ENCODE measurements at regions not wholly inside any gene's neighbourhood (a gene's known extent, or its start where the extent isn't known, plus 50 kb on each side); places are given as distances from the start of the nearest gene placed in this dataset.

DNA sequence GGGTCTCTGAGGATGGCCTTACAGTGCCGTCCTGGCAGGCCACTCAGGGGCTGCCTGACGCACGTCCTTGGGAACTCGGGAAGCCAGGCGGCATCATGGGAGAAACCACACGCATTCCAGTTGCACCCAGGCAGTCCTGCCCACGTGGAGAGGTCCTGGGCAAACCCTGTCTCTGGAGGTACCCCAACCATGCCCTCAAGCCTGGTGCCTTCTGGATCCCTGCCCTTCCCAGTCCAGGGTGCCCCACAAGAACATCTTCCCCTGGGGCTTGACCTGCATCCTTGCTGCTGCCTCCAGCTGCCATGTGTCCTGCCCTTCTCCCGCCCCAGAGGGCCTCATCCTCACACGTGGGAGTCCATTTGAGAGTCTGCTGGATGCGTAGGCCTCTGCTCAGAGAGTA is 200.3 kb upstream of the PPP2R2D start:
- TF ChIP-seq, protein P1, sequence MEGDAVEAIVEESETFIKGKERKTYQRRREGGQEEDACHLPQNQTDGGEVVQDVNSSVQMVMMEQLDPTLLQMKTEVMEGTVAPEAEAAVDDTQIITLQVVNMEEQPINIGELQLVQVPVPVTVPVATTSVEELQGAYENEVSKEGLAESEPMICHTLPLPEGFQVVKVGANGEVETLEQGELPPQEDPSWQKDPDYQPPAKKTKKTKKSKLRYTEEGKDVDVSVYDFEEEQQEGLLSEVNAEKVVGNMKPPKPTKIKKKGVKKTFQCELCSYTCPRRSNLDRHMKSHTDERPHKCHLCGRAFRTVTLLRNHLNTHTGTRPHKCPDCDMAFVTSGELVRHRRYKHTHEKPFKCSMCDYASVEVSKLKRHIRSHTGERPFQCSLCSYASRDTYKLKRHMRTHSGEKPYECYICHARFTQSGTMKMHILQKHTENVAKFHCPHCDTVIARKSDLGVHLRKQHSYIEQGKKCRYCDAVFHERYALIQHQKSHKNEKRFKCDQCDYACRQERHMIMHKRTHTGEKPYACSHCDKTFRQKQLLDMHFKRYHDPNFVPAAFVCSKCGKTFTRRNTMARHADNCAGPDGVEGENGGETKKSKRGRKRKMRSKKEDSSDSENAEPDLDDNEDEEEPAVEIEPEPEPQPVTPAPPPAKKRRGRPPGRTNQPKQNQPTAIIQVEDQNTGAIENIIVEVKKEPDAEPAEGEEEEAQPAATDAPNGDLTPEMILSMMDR (IDR thresholded peaks at IDR 0.05), result no peak

DNA sequence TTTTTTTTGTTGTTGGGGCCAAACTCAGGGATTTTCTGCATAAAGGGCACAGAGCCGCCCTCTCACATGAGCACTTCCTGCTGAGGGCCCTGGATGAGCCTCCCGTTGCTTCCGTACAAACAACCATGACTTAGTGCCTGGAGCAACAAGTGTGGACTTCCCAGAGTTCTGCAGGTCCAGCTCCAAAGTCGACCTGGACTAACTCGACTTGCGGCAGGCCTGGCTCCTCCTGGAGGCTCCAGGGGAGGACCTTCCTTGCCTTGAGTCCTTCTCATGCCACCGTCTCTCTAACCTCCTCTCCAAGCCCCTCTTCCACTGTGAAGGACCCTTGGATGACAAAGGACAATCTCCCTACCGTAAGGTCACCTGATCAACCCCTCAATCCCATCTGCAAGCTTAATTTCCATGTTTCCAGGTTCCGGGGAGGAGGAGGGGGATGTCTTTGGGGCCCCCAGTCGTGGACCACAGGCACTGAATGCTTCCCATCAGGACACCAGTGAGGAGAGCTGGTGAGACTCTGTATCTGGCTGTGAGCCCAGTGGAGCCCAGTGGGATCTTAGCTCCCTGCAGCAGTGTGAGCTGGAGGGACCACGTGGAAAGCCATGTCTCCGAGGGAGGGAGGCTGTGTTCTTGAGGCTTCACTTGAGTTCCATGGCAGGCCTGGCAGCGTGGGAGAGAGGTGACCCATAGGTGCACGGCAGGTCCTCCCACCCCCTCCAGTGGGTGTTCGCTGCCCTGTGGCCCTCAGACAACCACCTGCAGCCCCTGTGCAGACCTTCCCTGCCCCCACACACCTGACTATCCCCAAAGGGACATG is 199.5 kb upstream of the PPP2R2D start:
- TF ChIP-seq, protein P1 (IDR thresholded peaks at IDR 0.05), result no peak

DNA sequence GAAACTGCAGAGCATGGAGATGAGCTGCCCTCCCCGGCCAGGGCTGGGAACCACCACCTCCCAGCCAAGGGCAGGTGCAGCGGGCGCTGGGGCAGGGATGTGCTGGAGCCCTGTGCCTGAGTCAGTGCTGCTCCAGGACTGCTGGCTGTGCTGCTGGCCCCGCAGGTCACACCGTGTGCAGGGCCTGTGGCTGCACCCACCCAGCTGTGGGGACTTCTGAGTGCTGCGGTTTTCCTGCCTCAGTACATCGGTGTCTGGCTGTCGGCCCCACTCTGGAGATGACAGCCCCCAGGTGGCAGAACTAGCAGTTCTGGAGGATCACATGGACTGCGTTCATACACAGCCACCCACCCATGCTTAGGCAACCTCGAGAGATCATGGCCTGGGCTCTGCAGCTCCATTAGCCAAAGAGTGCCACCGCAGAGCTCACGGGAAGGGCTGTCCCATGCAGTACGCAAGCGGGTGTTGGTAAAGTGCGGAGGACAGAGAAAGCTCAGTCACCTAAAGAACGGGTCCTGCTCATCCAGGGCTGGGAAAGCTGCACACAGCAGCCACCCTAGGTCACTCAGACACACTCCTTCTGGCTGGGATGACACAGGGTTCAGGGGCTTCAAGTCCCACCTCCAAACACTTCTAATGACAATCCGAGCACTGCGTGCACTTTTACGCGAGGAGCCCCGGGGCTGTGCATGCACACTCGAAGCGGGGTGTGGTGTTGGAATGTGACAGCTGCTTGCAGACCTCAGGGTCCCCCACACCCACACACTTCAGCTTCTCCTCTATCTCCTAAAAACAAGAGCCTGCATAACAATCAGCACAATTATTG is 198.1 kb upstream of the PPP2R2D start:
- TF ChIP-seq, protein P1 (IDR thresholded peaks at IDR 0.05), result no peak

DNA sequence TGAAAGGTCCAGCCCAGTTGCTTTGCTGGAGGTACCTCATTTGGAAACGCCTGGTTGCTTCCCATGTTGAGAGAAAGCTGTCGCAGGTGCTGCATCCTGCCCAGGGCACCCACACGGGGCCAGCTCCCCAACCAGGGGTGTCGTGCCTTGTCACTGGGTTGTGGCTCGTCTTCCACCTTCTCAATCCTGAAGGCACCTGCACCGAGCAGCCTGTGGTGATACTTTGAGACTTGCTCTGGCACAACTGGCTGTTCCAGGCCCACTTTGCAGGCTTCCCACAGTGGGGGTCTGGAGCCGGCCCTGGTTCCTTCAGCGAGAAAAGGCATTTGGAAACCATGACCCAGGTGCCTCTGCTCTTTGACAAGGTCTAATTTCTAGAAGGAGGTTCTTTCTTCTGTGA is 197.3 kb upstream of the PPP2R2D start:
- TF ChIP-seq, protein P1 (IDR thresholded peaks at IDR 0.05), result no peak

DNA sequence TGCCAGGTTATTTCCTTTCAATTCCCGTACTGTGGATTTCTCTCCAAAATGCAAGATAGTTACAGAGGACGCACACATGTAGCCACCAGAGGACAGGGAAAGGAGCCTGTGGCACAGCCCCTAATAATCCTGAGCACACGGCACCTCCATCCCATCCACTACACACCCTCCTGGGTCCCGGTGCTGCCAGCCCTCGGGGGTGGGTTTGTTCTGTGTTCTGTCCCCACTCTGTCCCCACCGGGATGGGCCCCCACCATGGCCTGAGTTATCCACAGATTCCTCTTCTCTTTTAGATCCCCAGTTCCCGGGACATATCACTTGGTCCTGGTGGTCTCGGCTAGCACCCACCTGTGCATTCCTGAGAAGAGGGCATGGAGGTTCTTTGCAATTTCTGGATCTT is 196.9 kb upstream of the PPP2R2D start:
- TF ChIP-seq, protein P1 (IDR thresholded peaks at IDR 0.05), result no peak

DNA sequence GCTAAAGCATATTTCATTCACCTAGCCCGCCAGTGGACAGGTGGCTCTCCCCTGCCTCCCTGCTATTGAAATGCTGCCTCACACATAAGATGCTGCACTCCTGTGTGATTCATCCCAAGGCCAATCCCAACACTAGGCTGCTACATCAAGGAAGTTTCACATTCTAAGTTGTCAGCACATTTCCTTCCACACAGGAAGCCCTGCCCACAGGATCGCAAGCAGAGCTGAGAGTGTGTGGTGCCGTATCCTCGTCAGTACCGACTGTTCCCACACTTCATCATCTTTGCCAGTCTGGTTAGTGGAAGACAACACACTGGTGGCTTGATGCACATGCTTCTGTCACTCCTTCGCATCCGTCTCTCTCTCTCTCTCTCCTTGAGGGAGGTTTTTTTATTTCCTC is 194.3 kb upstream of the PPP2R2D start:
- TF ChIP-seq, protein P1 (IDR thresholded peaks at IDR 0.05), result no peak

DNA sequence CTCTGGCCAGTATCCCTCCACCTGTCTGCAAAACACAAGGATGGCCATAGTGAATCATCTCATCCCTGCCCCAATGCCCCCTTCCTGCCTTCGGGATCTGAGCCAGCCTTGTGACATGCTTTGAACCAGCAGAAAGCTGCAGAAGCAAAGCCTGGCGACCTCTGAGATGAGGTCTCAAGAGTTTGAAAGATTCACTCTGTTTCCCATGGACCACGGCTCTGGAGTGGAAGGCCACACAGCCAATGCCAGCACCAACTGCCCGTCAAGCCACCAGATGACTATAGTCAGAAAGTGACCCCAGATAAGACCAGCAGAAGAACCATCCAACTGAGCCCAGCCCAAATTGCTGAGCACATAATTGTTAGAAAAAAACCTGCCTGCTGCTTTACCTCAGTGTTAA is 193.9 kb upstream of the PPP2R2D start:
- TF ChIP-seq, protein P1 (IDR thresholded peaks at IDR 0.05), result no peak

Data from LNCAP (cell line).